Adrenal gland (tissue), 9 donors: ENCODE measurements at regions not wholly inside any gene's neighbourhood (a gene's known extent, or its start where the extent isn't known, plus 50 kb on each side); places are given as distances from the start of the nearest gene placed in this dataset.
A peak's percentile ranks its signal among the peaks of the same experiment; 100 is the strongest.

Experiments
- DNase-seq, 7 donors: peaks; one replicate each; pipeline ENCODE4 v3.0.0-alpha.2; 2019 to 2020
- H3K27ac ChIP-seq, 5 donors: fragments of 200-600 bp; sonication (generic) in 4 of 5; 1 replicate in 3 of 5; 2 replicates in 2 of 5; pipeline versions ENCODE4 v1.5.1 to v1.8.0; 2016 to 2020; ENCODE audit warnings: mild to moderate bottlenecking in 1 of 5
- H3K27me3 ChIP-seq: fragments of 200-600 bp; 2 replicates; pipeline ENCODE4 v1.8.0; 2021
- H3K36me3 ChIP-seq, 2 donors: fragments of 200-600 bp; replicated peaks in 1 of 2; 1 replicate in 1 of 2; 2 replicates in 1 of 2; pipeline versions ENCODE4 v1.5.1 to v1.8.0; 2018 to 2022
- H3K4me1 ChIP-seq, 2 donors: fragments of 200-600 bp; replicated peaks in 1 of 2; 1 replicate in 1 of 2; 2 replicates in 1 of 2; pipeline versions ENCODE4 v1.5.1 to v1.8.0; 2018 to 2021
- H3K4me3 ChIP-seq, 4 donors: fragments of 200-600 bp; sonication (generic) in 3 of 4; one replicate each; pipeline ENCODE4 v1.5.1; 2016 to 2018
- H3K9me3 ChIP-seq, 3 donors: fragments of 200-600 bp; sonication (generic) in 1 of 3; replicated peaks in 1 of 3; 1 replicate in 2 of 3; 2 replicates in 1 of 3; pipeline versions ENCODE4 v1.5.1 to v1.8.0; 2016 to 2021
- POLR2A ChIP-seq, 2 donors: fragments of 450-650 bp; IDR thresholded peaks; one replicate each; pipeline ENCODE4 v1.6.1; 2017; ENCODE audit warnings: antibody characterized with exemption in 2 of 2, mild to moderate bottlenecking in 2 of 2, moderate library complexity in 1 of 2
- WGBS, 4 donors: extraction: QIAGEN DNeasy Blood & Tissue Kit in 2 of 4; methylation state at CpG; one replicate each; pipeline versions ENCODE4 v1.1.5 to v1.1.7; 2013 to 2017; 5-methylcytosine and 5-hydroxymethylcytosine counted together
- intact Hi-C, 2 donors: fragments of 100-400 bp; cut with DNase I; formaldehyde crosslinking; loops; one replicate each; pipeline versions ENCODE4 v1.14.1 to v1.15.0; 2022 to 2023
- TF ChIP-seq, protein P1 (sequence below), 6 experiments: fragments of 450-650 bp in 4 of 6; fragments of 200-600 bp in 2 of 6; sonication (generic) in 1 of 6; IDR thresholded peaks; 1 replicate in 5 of 6; 2 replicates in 1 of 6; pipeline versions ENCODE4 v1.5.1 to v1.8.0; 2016 to 2021; ENCODE audit warnings: antibody characterized with exemption in 6 of 6, mild to moderate bottlenecking in 2 of 6, moderate library complexity in 1 of 6
- donor health status: healthy with polysubstance abuse.
- donor health status: Bipolar disorder and iron deficiency.
- donor health status: DM: yes; HTN: yes; CAD: no.
- donor health status: DM: no; HTN: no; CAD: no.
- donor health status: DM: no; HTN: no; CAD: no.

DNA sequence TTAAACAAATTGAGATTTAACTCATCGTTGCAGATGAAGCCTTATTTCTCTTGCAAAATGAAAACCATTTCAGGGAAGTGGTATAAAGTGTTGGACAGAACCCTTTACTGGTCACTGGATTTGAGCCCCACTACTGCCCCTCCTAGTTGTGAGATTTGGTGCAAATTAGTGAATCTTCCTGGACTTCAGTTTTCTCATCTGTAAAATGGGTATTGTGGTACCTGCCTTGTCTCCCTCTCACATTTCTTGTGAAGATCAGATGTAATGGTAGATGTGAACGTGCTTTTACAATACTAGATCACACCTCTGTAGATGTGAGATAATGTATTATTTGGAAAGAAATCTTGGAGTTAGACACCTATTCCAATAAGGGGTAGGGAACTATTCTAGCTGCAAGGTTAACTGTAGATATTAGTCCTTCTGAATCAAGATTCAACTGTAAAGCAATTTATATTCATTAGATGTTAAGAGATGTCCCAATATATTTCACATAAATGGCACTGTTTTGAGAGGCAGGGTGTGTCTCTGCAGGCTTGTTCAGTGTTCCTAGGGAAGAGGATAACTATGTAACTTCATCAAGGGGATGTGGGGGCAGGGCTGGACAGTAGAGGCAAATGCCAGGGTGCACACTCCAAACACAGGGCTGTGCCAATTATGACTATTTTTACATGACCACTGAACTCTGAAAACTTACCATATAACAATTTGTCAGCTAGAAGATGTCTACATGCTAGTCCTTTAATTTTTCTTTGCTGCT lies 112.4 kb upstream of the PFN2 start:
- intact Hi-C loops: no loop called here
- H3K27ac ChIP-seq: no peak overlapping the region
- peaks cover 7% of the 10 kb centered on the region for H3K27me3 ChIP-seq
- H3K4me3 ChIP-seq: no peak overlapping the region
- DNase-seq: no peak
- H3K4me1 ChIP-seq: peaks cover 0 to 5% of the 10 kb centered on the region in 2 donors
- no peaks in the 10 kb centered on the region for H3K9me3 ChIP-seq
- 74 to 83% (median 77%) methylated on average over 2 of the region's 2 CpGs for WGBS, 4 donors
- TF ChIP-seq, protein P1, sequence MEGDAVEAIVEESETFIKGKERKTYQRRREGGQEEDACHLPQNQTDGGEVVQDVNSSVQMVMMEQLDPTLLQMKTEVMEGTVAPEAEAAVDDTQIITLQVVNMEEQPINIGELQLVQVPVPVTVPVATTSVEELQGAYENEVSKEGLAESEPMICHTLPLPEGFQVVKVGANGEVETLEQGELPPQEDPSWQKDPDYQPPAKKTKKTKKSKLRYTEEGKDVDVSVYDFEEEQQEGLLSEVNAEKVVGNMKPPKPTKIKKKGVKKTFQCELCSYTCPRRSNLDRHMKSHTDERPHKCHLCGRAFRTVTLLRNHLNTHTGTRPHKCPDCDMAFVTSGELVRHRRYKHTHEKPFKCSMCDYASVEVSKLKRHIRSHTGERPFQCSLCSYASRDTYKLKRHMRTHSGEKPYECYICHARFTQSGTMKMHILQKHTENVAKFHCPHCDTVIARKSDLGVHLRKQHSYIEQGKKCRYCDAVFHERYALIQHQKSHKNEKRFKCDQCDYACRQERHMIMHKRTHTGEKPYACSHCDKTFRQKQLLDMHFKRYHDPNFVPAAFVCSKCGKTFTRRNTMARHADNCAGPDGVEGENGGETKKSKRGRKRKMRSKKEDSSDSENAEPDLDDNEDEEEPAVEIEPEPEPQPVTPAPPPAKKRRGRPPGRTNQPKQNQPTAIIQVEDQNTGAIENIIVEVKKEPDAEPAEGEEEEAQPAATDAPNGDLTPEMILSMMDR (IDR thresholded peaks at IDR 0.05): no peak
- TF ChIP-seq POLR2A (IDR thresholded peaks at IDR 0.05): no peak
- H3K36me3 ChIP-seq: no peaks in the 10 kb centered on the region

DNA sequence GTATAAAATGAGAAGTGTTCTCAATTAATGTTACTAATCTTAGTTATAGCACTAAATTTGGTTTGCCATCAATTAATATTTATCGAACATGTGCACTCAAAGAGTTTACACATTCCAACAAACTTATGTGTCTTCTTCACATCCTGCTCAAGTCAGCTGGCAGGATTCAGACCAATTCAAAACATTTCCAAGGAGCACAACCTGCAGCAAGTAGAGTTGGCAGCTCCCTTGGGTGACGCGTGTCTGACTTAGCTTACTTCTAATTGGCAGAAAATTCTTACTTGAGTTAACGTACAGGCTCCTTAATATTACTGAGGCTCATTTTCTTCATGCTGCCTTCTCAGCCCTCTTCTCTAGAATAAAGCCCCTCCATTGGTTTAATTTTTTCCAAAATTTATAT lies 110.4 kb upstream of the PFN2 start:
- Histone ChIP-seq H3K9me3 (no peaks in the 10 kb centered on the region), H3K27me3 (peaks cover 4% of the 10 kb centered on the region), H3K4me3 (no peak overlapping the region), H3K27ac (no peak overlapping the region), H3K4me1 (peaks cover 0 to 5% of the 10 kb centered on the region in 2 donors), H3K36me3 (no peaks in the 10 kb centered on the region)
- no peak for DNase-seq
- intact Hi-C loops: no loop called here
- TF ChIP-seq, protein P1 (IDR thresholded peaks at IDR 0.05): no peak
- TF ChIP-seq POLR2A (IDR thresholded peaks at IDR 0.05): no peak
- WGBS, 4 donors: 89 to 94% (median 91%) methylated on average over 4 of the region's 4 CpGs

DNA sequence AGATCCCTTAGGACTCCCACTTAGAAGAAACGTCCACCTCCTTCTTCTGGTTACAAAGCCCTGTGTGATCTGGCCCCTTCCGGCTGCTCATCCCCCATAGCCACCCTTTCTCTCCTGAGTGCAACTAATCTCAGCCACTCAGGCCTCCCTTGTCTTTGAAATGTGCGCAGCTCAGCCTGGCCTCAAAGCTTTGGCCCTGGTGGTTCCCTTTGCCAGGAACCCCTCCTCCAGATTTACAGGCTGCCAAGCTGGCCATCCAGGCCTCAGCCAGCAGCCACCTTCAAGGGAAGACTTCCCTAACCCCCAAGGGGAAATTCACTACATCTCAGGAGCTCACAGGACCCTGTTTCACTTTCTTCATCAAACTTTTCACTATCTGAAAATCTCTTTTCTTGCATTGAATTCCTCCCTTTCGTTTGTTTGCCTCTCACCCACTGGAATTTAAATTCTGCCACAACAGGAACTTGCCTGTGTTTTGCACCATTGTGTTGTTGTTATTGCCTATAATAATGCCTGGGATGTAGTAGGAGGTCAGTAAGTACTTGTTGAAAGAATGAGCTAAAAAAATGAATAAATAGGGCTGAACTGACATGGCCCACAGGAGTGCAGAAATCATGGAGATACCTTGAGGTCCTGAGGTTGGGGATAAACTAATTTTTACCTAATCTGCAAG lies 109.5 kb upstream of the PFN2 start:
- no peak for DNase-seq
- TF ChIP-seq POLR2A (IDR thresholded peaks at IDR 0.05): no peak
- TF ChIP-seq, protein P1 (IDR thresholded peaks at IDR 0.05): no peak
- Histone ChIP-seq H3K4me1 (peaks cover 0 to 5% of the 10 kb centered on the region in 2 donors), H3K27me3 (peaks cover 4% of the 10 kb centered on the region), H3K9me3 (no peaks in the 10 kb centered on the region), H3K27ac (no peak overlapping the region), H3K36me3 (no peaks in the 10 kb centered on the region), H3K4me3 (no peak overlapping the region)
- 57 to 73% (median 64%) methylated on average over 4 of the region's 4 CpGs for WGBS, 4 donors
- intact Hi-C loops: no loop called here

DNA sequence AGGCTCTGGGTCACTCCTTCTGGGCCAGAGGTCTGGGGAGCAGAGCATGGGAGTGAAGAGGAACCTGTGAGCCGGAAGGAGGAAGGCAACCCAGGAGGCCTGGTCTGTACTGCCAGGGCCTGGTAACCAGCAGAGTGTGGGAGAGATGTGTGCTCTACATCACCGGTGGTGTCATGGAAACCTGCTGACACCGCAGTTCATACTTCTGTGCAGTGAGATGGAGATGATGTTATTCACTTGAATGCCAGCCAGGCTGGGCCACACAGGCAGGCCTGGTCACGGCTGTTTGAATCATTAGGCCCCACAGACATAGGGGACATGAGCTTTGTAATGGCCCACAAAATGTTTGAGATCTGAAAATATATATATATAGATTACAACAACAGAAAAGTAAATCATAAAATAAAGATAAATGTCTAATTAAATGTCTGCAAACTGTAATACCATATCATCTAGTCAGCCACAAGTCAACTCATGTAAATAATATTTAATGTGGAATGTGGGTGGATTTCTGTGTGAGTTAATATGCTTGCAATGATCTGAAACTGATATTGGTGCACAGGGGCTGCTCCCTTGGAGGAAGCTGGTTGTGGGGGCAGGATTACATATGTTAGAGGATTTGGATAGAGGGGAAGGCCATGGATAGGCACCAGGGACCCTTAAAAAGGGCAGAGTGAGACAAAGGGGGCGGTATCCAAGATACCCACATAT lies 108.5 kb upstream of the PFN2 start:
- Histone ChIP-seq H3K4me3 (no peak overlapping the region), H3K9me3 (no peaks in the 10 kb centered on the region)

More for the DNA sequence above, 108.5 kb upstream of the PFN2 start:
- no peaks in the 10 kb centered on the region for H3K36me3 ChIP-seq
- peaks cover under 1% of the 10 kb centered on the region for H3K27me3 ChIP-seq
- H3K4me1 ChIP-seq: peaks cover 0 to 5% of the 10 kb centered on the region in 2 donors
- peak in 2 of 7 donors; percentile 19 to 77 for DNase-seq
- H3K27ac ChIP-seq: no peak overlapping the region
- TF ChIP-seq, protein P1 (IDR thresholded peaks at IDR 0.05): no peak
- no peak for TF ChIP-seq POLR2A (IDR thresholded peaks at IDR 0.05)
- intact Hi-C loops: no loop called here
- 72 to 82% (median 81%) methylated on average over 5 of the region's 5 CpGs for WGBS, 4 donors
